ENCODE measurements at regions not wholly inside any gene's neighbourhood (a gene's known extent, or its start where the extent isn't known, plus 50 kb on each side); places are given as distances from the start of the nearest gene placed in this dataset.

GRCh38 chr1:201610858-201611257, 71.9 kb downstream of the NAV1 start:
- no peak for DNase-seq (ENCODE audit: low read depth in 2 of 2)

- no peak for DNase-seq (ENCODE audit: low read depth in 2 of 2)
Observed at GRCh38 chr1:201612645-201613044, 73.7 kb downstream of the NAV1 start.

GRCh38 chr1:201614262-201615015, 75.5 kb downstream of the NAV1 start:
- DNase-seq (ENCODE audit: low read depth in 2 of 2) = no peak

- DNase-seq (ENCODE audit: low read depth in 2 of 2) = no peak
Observed at GRCh38 chr1:201617157-201617556, 78.2 kb downstream of the NAV1 start.

GRCh38 chr1:201618389-201618788, 79.5 kb downstream of the NAV1 start:
- DNase-seq (ENCODE audit: low read depth in 2 of 2) = no peak

- DNase-seq (ENCODE audit: low read depth in 2 of 2) = no peak
Observed at GRCh38 chr1:201618905-201619304, 80.0 kb downstream of the NAV1 start.

GRCh38 chr1:201619513-201619912, 80.6 kb downstream of the NAV1 start:
- DNase-seq (ENCODE audit: low read depth in 2 of 2) = no peak

- DNase-seq (ENCODE audit: low read depth in 2 of 2) = no peak
Observed at GRCh38 chr1:201622353-201622752, 83.4 kb downstream of the NAV1 start.

GRCh38 chr1:201622824-201623223, 83.9 kb downstream of the NAV1 start:
- DNase-seq (ENCODE audit: low read depth in 2 of 2) = no peak

GRCh38 chr1:201624741-201625225, 85.9 kb downstream of the NAV1 start:
- no peak for DNase-seq (ENCODE audit: low read depth in 2 of 2)

GRCh38 chr1:201625226-201625761, 86.4 kb downstream of the NAV1 start:
- DNase-seq (ENCODE audit: low read depth in 2 of 2) = no peak

- no peak for DNase-seq (ENCODE audit: low read depth in 2 of 2)
Observed at GRCh38 chr1:201625851-201626251, 86.9 kb downstream of the NAV1 start.

GRCh38 chr1:201626629-201627275, 87.8 kb downstream of the NAV1 start:
- DNase-seq (ENCODE audit: low read depth in 2 of 2) = no peak

- DNase-seq (ENCODE audit: low read depth in 2 of 2) = no peak
Observed at GRCh38 chr1:201628490-201628889, 89.6 kb downstream of the NAV1 start.

GRCh38 chr1:201630582-201630981, 91.7 kb downstream of the NAV1 start:
- DNase-seq (ENCODE audit: low read depth in 2 of 2) = no peak

- no peak for DNase-seq (ENCODE audit: low read depth in 2 of 2)
Observed at GRCh38 chr1:201631037-201631436, 92.1 kb downstream of the NAV1 start.

- no peak for DNase-seq (ENCODE audit: low read depth in 2 of 2)
Observed at GRCh38 chr1:201632364-201632952, 93.5 kb downstream of the NAV1 start.

GRCh38 chr1:201633297-201633696, 94.4 kb downstream of the NAV1 start:
- no peak for DNase-seq (ENCODE audit: low read depth in 2 of 2)

GRCh38 chr1:201633811-201634210, 94.9 kb downstream of the NAV1 start:
- no peak for DNase-seq (ENCODE audit: low read depth in 2 of 2)

- DNase-seq (ENCODE audit: low read depth in 2 of 2) = no peak
Observed at GRCh38 chr1:201634261-201634660, 95.3 kb downstream of the NAV1 start.

- DNase-seq (ENCODE audit: low read depth in 2 of 2) = no peak
Observed at GRCh38 chr1:201636097-201636496, 97.2 kb downstream of the NAV1 start.

GRCh38 chr1:201636510-201636971, 97.6 kb downstream of the NAV1 start:
- DNase-seq (ENCODE audit: low read depth in 2 of 2) = no peak
